ENCODE measurements at regions not wholly inside any gene's neighbourhood (a gene's known extent, or its start where the extent isn't known, plus 50 kb on each side); places are given as distances from the start of the nearest gene placed in this dataset.

DNA sequence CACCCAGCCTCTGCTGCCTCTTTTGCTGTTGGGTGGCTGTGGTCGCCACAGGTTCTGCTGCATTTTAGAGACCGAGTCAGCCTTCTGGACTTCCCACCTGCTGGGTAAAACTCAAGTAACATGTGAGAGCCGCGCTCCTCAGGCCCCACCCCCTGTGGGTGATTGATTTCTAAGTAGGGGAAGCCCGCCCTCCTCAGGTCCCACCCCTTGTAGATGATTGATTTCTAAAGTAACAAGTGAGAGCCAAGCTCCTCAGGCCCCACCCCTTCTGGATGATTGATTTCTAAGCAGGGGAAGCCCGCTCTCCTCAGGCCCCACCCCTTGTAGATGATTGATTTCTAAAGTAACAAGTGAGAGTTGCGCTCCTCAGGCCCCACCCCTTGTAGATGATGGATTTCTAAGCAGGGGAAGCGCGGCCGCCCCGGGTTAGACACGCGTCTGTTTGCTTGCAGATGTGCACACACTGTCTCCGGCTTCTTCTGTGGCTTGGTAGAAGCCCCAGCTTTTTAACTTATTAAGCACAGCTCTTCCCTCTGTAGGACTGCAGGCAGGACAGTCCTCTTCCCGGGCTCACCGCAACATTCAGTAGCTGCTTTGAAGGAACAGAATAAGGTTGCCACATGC is 83.4 kb downstream of the FAM43A start:
- DNase-seq (ENCODE audit: low read depth in 1 of 2, low spot score in 1 of 2) (peak; percentile 83 to 91), ATAC-seq (peak; percentile 88 to 98), FAIRE-seq (no peak)
- H3K4me1 ChIP-seq, result peaks cover 8% of the 10 kb centered on the region; the same call in 1 of the 3 replicates
- TF ChIP-seq EP300 (IDR thresholded peaks at IDR 0.05), result no peak
- TF ChIP-seq, protein P1, sequence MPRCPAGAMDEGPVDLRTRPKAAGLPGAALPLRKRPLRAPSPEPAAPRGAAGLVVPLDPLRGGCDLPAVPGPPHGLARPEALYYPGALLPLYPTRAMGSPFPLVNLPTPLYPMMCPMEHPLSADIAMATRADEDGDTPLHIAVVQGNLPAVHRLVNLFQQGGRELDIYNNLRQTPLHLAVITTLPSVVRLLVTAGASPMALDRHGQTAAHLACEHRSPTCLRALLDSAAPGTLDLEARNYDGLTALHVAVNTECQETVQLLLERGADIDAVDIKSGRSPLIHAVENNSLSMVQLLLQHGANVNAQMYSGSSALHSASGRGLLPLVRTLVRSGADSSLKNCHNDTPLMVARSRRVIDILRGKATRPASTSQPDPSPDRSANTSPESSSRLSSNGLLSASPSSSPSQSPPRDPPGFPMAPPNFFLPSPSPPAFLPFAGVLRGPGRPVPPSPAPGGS (IDR thresholded peaks at IDR 0.05), result 0 out of 3 replicates have a peak, but pooled peaks have one; percentile 35
- TF ChIP-seq HOXB5 (CRISPR knock-in tag; IDR thresholded peaks at IDR 0.05), result peak; percentile 87
- TF ChIP-seq, protein P2, sequence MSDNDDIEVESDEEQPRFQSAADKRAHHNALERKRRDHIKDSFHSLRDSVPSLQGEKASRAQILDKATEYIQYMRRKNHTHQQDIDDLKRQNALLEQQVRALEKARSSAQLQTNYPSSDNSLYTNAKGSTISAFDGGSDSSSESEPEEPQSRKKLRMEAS (IDR thresholded peaks at IDR 0.05), result peak; percentile 41
- TF ChIP-seq POLR2A (IDR thresholded peaks at IDR 0.05; ENCODE audit: low read length), result peak; percentile 29; the same call in 1 of the 2 replicates
- TF ChIP-seq, protein P3, sequence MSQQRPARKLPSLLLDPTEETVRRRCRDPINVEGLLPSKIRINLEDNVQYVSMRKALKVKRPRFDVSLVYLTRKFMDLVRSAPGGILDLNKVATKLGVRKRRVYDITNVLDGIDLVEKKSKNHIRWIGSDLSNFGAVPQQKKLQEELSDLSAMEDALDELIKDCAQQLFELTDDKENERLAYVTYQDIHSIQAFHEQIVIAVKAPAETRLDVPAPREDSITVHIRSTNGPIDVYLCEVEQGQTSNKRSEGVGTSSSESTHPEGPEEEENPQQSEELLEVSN (IDR thresholded peaks at IDR 0.05; ENCODE audit: borderline replicate concordance, low read depth), result peak; percentile 57; the same call in 1 of the 2 replicates
- no peak for TF ChIP-seq GATA3 (IDR thresholded peaks at IDR 0.05; ENCODE audit: borderline replicate concordance)
- TF ChIP-seq, protein P4, sequence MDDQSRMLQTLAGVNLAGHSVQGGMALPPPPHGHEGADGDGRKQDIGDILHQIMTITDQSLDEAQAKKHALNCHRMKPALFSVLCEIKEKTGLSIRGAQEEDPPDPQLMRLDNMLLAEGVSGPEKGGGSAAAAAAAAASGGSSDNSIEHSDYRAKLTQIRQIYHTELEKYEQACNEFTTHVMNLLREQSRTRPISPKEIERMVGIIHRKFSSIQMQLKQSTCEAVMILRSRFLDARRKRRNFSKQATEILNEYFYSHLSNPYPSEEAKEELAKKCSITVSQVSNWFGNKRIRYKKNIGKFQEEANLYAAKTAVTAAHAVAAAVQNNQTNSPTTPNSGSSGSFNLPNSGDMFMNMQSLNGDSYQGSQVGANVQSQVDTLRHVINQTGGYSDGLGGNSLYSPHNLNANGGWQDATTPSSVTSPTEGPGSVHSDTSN (IDR thresholded peaks at IDR 0.05), result peak; percentile 83
- peak overlapping the region; percentile 81 for H3K4me2 ChIP-seq
- POLR2A ChIA-PET, result interaction anchor here (1.0 to 1.3 kb wide), 2 partner anchors 82 to 102 kb away, joined by 5 to 7 read pairs; no protein-coding TSS in a partner anchor
- H3K27ac ChIP-seq, result peak overlapping the region; percentile 64 to 71
- CTCF ChIA-PET, result interaction anchor here (0.9 to 1.0 kb wide), 2 partner anchors 81 to 496 kb away, joined by 3 read pairs; no protein-coding TSS in a partner anchor
- peak overlapping the region; percentile 40 for H3K4me3 ChIP-seq
- 6% methylated on average over 14 of the region's 16 CpGs for WGBS (ENCODE audit: missing lambda C conversion rate)
- no peaks in the 10 kb centered on the region for H3K9me3 ChIP-seq

DNA sequence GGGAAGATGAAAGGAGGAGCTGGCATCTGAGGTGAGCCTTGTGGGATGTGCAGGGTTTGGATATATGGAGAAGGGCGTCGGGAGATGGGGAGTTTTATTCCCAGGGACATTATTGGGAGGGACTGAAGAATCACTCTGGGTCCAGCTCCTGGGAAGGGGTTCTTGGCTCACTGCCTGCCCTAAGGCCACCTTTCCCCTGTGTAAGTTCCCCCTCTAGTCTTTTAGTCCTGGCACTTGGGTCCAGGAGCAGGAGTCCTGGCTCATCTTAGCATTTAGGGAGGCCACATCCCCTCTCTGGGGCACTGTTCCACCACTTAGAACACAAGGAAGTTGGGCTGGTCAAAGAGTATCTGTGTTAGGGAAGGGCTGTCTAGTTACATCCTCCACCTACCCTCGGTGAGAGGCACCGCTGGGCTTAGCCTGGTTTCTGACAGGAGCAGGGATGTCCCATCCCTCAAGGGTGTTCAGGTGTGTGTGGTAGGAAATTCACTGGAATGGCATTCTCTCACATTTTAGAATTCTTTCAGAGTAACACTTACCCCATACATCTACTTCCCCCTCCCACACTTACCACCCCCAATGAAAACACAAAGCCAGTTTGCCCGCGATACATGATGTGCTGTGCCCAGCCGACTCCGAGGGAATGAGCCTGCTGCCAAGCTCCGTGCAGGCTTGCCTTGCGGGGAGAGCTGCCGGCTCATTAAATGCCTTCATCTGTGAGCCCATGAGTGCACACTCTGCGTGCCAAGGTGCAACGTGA is 86.7 kb downstream of the FAM43A start:
- 71% methylated on average over 7 of the region's 13 CpGs for WGBS (ENCODE audit: missing lambda C conversion rate)
- no peak for FAIRE-seq

More for the DNA sequence above, 86.7 kb downstream of the FAM43A start:
- POLR2A ChIA-PET, result no interaction called here
- Histone ChIP-seq H3K27ac (no peak overlapping the region), H3K4me2 (peak overlapping the region; percentile 43; the same call in 2 of the 3 replicates), H3K4me1 (peaks cover 8% of the 10 kb centered on the region; the same call in 1 of the 3 replicates), H3K9me3 (no peaks in the 10 kb centered on the region), H3K4me3 (no peak overlapping the region)
- TF ChIP-seq HOXB13 (CRISPR knock-in tag; IDR thresholded peaks at IDR 0.05; ENCODE audit: low read depth), result no peak
- no peak for TF ChIP-seq HOXA7 (CRISPR knock-in tag; IDR thresholded peaks at IDR 0.05)
- TF ChIP-seq RAD21 (conservative IDR thresholded peaks at IDR 0.05 in 1 of 2, IDR thresholded peaks at IDR 0.05 in 1 of 2), result no peak
- TF ChIP-seq, protein P5, sequence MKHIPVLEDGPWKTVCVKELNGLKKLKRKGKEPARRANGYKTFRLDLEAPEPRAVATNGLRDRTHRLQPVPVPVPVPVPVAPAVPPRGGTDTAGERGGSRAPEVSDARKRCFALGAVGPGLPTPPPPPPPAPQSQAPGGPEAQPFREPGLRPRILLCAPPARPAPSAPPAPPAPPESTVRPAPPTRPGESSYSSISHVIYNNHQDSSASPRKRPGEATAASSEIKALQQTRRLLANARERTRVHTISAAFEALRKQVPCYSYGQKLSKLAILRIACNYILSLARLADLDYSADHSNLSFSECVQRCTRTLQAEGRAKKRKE (CRISPR knock-in tag; IDR thresholded peaks at IDR 0.05; ENCODE audit: low read depth), result no peak
- TF ChIP-seq, protein P1 (IDR thresholded peaks at IDR 0.05), result no peak
- TF ChIP-seq GATA3 (IDR thresholded peaks at IDR 0.05; ENCODE audit: borderline replicate concordance), result no peak
- TF ChIP-seq ESRRA (IDR thresholded peaks at IDR 0.05; ENCODE audit: borderline replicate concordance, low read length), result no peak
- no peak for TF ChIP-seq NPAS2 (CRISPR knock-in tag; IDR thresholded peaks at IDR 0.05; ENCODE audit: borderline replicate concordance)
- no peak for TF ChIP-seq MAZ (IDR thresholded peaks at IDR 0.05; ENCODE audit: borderline replicate concordance, low read depth, low read length)
- no peak for TF ChIP-seq JUN (IDR thresholded peaks at IDR 0.05)
- TF ChIP-seq EHMT2 (IDR thresholded peaks at IDR 0.05; ENCODE audit: low read depth), result no peak
- TF ChIP-seq, protein P6, sequence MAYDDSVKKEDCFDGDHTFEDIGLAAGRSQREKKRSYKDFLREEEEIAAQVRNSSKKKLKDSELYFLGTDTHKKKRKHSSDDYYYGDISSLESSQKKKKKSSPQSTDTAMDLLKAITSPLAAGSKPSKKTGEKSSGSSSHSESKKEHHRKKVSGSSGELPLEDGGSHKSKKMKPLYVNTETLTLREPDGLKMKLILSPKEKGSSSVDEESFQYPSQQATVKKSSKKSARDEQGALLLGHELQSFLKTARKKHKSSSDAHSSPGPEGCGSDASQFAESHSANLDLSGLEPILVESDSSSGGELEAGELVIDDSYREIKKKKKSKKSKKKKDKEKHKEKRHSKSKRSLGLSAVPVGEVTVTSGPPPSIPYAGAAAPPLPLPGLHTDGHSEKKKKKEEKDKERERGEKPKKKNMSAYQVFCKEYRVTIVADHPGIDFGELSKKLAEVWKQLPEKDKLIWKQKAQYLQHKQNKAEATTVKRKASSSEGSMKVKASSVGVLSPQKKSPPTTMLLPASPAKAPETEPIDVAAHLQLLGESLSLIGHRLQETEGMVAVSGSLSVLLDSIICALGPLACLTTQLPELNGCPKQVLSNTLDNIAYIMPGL (CRISPR knock-in tag; IDR thresholded peaks at IDR 0.05; ENCODE audit: borderline replicate concordance), result no peak
- no peak for TF ChIP-seq RFX5 (IDR thresholded peaks at IDR 0.05)
- no peak for TF ChIP-seq RNF2 (IDR thresholded peaks at IDR 0.05; ENCODE audit: borderline replicate concordance, low read depth)
- TF ChIP-seq POLR2A (IDR thresholded peaks at IDR 0.05; ENCODE audit: low read length), result no peak
- no peak for TF ChIP-seq SREBF2 (IDR thresholded peaks at IDR 0.05)
- no peak for TF ChIP-seq NFE2L2 (conservative IDR thresholded peaks at IDR 0.05; ENCODE audit: low read length)
- CTCF ChIA-PET, result interaction anchor here (1.6 kb wide), 1 partner anchor 8 kb away, joined by 4 read pairs; no protein-coding TSS in a partner anchor
- DNase-seq (ENCODE audit: low read depth in 1 of 2, low spot score in 1 of 2), result no peak
- ATAC-seq, result no peak

Data from A549 (cell line).